Tibial nerve (tissue), 4 donors: ENCODE measurements at regions not wholly inside any gene's neighbourhood (a gene's known extent, or its start where the extent isn't known, plus 50 kb on each side); places are given as distances from the start of the nearest gene placed in this dataset. TPM values are rescaled to one million over a fixed set of nuclear protein-coding genes. Genes with fewer than 3 reads are reported as not detected.

ENCODE experiments used
- DNase-seq, 2 donors: peaks; one replicate each; pipeline ENCODE4 v3.0.0-alpha.2; 2019; ENCODE audit warnings: low spot score in 2 of 2
- H3K27ac ChIP-seq, 4 donors: fragments of 200-600 bp; sonication (generic) in 3 of 4; one replicate each; pipeline ENCODE4 v1.5.1; 2017 to 2019; ENCODE audit warnings: mild to moderate bottlenecking in 1 of 4
- H3K27me3 ChIP-seq, 2 donors: fragments of 200-600 bp; sonication (generic) in 1 of 2; one replicate each; pipeline versions ENCODE4 v1.5.1 to v1.6.0; 2017 to 2019
- H3K36me3 ChIP-seq, 3 donors: fragments of 200-600 bp; sonication (generic); one replicate each; pipeline ENCODE4 v1.5.1; 2018 to 2019
- H3K4me1 ChIP-seq, 4 donors: fragments of 200-600 bp; sonication (generic) in 3 of 4; one replicate each; pipeline ENCODE4 v1.5.1; 2017 to 2019
- H3K4me3 ChIP-seq, 4 donors: fragments of 200-600 bp; sonication (generic) in 3 of 4; one replicate each; pipeline ENCODE4 v1.5.1; 2017 to 2019; ENCODE audit warnings: mild to moderate bottlenecking in 1 of 4, moderate library complexity in 1 of 4
- H3K9me3 ChIP-seq, 4 donors: fragments of 200-600 bp; sonication (generic) in 3 of 4; one replicate each; pipeline ENCODE4 v1.5.1; 2017 to 2019
- EP300 ChIP-seq, 2 donors: sonication (generic); formaldehyde crosslinking; IDR thresholded peaks; one replicate each; pipeline ENCODE4 v1.6.1; 2017; ENCODE audit warnings: antibody characterized with exemption in 2 of 2, mild to moderate bottlenecking in 1 of 2
- POLR2A ChIP-seq, 2 donors: fragments of 450-650 bp; IDR thresholded peaks; one replicate each; pipeline ENCODE4 v1.6.1; 2017; ENCODE audit warnings: antibody characterized with exemption in 2 of 2, mild to moderate bottlenecking in 2 of 2, moderate library complexity in 2 of 2
- WGBS, 2 donors: methylation state at CpG; one replicate each; pipeline ENCODE4 v1.1.5; 2018; 5-methylcytosine and 5-hydroxymethylcytosine counted together
- small RNA-seq: library from RNA; depleted of rRNA; stranded (forward); fragments of <200 nt; gene quantifications from one replicate; pipeline ENCODE3, GENCODE V24; 2016
- TF ChIP-seq, protein P1 (sequence below), 5 experiments: fragments of 200-600 bp in 3 of 5; fragments of 450-650 bp in 2 of 5; sonication (generic) in 3 of 5; IDR thresholded peaks; one replicate each; pipeline ENCODE4 v1.5.1; 2016 to 2019; ENCODE audit warnings: antibody characterized with exemption in 5 of 5, mild to moderate bottlenecking in 3 of 5, moderate library complexity in 2 of 5

DNA sequence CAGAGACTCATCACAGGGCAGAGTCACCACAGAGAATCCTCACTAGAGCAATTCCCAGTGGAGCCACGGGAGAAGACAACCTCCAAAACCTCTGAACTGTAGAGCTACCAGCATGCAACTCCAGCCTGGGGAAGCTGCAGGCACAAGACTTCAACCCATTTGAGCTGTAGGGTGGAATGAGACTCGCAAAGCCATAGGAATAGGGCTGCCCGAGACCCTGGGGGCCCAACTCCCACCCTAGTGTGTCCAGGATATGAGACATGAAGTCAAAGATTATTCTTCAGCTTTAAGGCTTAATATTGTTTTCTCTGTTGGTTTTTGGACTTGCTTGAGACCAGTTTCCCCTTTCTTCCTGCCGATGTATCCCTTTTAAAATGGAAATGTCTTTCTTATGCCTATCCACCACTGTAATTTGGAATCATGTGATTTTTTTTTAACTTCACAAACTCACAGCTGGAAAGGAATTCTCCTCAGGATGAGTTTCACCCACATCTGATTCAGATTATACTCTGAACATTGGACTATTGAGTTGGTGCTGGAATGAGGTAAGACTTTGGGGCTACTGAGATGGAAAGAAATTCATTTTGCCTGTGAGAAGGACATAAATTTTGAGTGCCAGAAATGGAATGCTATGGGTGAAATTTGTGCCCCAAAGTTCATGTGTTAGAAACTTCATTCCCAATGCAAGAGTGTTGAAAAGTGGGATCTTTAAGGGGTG, 59.6 kb upstream of the ST6GALNAC5 start:
- no peak overlapping the region for H3K4me3 ChIP-seq
- DNase-seq: no peak
- no peak overlapping the region for H3K27ac ChIP-seq
- H3K4me1 ChIP-seq: no peaks in the 10 kb centered on the region
- WGBS, 2 donors: 75 to 80% methylated on average over 4 of the region's 4 CpGs
- TF ChIP-seq, protein P1, sequence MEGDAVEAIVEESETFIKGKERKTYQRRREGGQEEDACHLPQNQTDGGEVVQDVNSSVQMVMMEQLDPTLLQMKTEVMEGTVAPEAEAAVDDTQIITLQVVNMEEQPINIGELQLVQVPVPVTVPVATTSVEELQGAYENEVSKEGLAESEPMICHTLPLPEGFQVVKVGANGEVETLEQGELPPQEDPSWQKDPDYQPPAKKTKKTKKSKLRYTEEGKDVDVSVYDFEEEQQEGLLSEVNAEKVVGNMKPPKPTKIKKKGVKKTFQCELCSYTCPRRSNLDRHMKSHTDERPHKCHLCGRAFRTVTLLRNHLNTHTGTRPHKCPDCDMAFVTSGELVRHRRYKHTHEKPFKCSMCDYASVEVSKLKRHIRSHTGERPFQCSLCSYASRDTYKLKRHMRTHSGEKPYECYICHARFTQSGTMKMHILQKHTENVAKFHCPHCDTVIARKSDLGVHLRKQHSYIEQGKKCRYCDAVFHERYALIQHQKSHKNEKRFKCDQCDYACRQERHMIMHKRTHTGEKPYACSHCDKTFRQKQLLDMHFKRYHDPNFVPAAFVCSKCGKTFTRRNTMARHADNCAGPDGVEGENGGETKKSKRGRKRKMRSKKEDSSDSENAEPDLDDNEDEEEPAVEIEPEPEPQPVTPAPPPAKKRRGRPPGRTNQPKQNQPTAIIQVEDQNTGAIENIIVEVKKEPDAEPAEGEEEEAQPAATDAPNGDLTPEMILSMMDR (IDR thresholded peaks at IDR 0.05): no peak
- no peak for TF ChIP-seq EP300 (IDR thresholded peaks at IDR 0.05)
- no peak for TF ChIP-seq POLR2A (IDR thresholded peaks at IDR 0.05)
- no peaks in the 10 kb centered on the region for H3K36me3 ChIP-seq
- H3K27me3 ChIP-seq: no peaks in the 10 kb centered on the region
- H3K9me3 ChIP-seq: no peaks in the 10 kb centered on the region

Small RNA genes in the stretch of these regions (small RNA-seq; reads per million reads assigned to genes)
- not detected for gene RNU6-161P
